ENCODE measurements at regions not wholly inside any gene's neighbourhood (a gene's known extent, or its start where the extent isn't known, plus 50 kb on each side); places are given as distances from the start of the nearest gene placed in this dataset.

GRCh38 chr13:62846302-62846701 lies 1430.7 kb upstream of the PCDH20 start:
- TF ChIP-seq CTCF (conservative IDR thresholded peaks at IDR 0.05; ENCODE audit: low read depth, low read length): no peak
- TF ChIP-seq POLR2A (IDR thresholded peaks at IDR 0.05; ENCODE audit: low read depth, low read length): no peak
- no peak for TF ChIP-seq ELK1 (IDR thresholded peaks at IDR 0.05; ENCODE audit: borderline replicate concordance, low read depth, low read length)
- TF ChIP-seq RFX5 (IDR thresholded peaks at IDR 0.05; ENCODE audit: low read depth, low read length): no peak
- TF ChIP-seq RAD21 (IDR thresholded peaks at IDR 0.05; ENCODE audit: low read length): no peak
- 0 out of 2 replicates have a peak, but pooled peaks have one; percentile 10 for TF ChIP-seq FOS (IDR thresholded peaks at IDR 0.05; ENCODE audit: low read depth, low read length)
- TF ChIP-seq BHLHE40 (IDR thresholded peaks at IDR 0.05; ENCODE audit: low read depth, low read length): no peak
- no peak for TF ChIP-seq MAFK (IDR thresholded peaks at IDR 0.05; ENCODE audit: low read depth, low read length)
- TF ChIP-seq USF2 (IDR thresholded peaks at IDR 0.05; ENCODE audit: low read depth, low read length): no peak
- no peak for TF ChIP-seq SMC3 (IDR thresholded peaks at IDR 0.05; ENCODE audit: low read depth, low read length)
- TF ChIP-seq CHD1 (IDR thresholded peaks at IDR 0.05; ENCODE audit: low read depth, low read length): no peak
- no peak for TF ChIP-seq MXI1 (IDR thresholded peaks at IDR 0.05; ENCODE audit: borderline replicate concordance, low read depth, low read length)
- no peak for TF ChIP-seq RCOR1 (IDR thresholded peaks at IDR 0.05; ENCODE audit: insufficient replicate concordance, low read length)
